NCI-H2029 (cell line): ENCODE measurements at regions not wholly inside any gene's neighbourhood (a gene's known extent, or its start where the extent isn't known, plus 50 kb on each side); places are given as distances from the start of the nearest gene placed in this dataset.

Source experiments
- DNase-seq: peaks from one replicate; lab custom pipeline; 2025; lab: John Stamatoyannopoulos, UW

DNA sequence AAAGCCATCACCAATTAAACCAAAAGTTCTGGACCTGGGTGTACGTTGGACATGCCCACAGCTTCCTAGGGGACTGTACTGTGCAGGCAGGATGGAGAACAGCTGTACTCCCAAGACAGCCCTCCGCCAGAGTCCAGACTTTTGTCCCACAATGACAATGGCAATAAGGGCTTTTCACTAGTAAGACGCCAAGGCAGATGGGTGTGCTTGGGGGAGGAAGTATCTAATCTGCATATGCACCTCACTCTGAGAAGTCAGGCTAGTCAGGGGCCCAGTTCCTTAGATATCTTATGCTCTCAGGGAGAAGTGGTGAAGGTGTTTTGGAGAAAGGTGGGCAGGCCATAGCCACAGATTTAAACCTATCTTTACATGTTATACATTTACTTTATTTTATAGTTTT is 85.1 kb upstream of the USP47 start:
- no peak for DNase-seq

DNA sequence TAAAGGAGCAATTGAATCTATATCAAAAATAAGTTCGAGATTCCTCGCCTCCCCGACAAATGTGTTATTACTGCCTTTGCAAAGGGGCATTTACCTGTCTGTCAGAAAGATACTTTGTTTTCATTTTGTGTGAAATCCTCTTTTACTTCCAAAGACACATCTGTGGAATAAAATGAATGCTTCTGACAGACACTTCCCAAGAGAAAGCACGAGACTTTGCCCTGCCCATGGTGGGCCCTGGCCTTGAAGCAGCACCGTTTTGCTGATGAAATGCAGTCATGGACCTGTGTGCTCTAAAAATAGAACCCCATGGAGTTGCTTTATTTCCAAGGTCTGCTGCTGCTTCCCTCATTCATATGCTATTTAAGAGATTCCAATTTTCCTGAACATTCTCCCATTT is 85.9 kb upstream of the USP47 start:
- DNase-seq, result no peak

DNA sequence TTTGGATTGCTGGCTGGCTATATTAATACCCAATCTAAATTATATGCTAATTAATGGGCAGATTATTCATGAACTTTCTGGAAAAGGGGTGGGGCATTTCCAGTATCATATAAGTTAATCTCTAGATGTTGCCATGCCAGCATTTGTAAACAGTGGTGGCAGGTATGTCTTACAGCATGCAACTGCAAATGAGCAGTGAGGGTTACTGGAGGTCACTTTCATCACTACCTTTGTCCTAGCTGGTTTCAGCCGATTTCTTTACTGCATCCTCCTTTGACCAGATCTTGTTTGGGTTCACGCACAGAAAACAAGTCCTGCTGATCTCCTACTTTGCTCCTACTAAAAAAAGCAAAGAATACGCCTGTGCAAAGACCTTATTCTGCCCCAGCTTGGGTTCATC is 89.1 kb upstream of the USP47 start:
- DNase-seq, result no peak

DNA sequence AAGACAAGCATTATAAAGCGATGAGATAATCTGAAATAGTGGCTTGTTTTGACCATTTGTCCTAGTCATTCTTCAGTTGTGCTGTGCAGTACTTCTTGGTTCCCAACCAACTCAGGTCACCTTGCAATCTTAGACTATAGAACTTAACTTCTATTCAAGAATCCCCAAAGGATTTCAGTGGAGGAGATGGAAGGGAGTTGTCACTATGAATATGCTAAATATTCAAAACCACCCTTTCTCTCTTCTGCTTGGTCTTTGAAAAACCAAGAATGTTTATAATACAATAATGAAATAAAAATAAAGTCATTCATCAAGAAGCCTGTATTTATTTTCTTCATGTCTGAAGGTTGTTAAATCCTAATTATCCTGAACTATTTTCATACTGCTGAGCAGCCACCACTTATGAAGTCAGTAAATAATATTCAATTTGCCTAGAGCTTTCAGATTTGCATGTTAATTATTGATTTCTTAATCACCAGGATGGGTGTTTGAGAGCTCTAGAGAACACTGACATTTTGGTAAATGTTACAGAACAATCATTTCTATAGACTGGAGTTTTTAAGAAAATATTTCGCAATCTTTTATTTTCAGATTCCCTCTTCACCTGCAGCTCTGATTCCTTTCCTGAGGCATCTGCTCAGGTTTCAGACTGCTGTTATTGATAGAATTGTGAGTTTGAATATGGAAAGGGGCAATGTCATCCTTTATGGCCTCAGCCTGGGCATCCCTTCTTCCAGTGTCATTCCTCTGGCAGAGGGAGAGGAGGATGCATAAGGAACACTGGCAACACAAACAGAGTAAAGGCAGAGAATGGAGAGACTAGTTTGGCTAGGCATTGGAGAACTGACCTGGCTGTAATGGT is 91.5 kb upstream of the USP47 start:
- DNase-seq, result no peak

DNA sequence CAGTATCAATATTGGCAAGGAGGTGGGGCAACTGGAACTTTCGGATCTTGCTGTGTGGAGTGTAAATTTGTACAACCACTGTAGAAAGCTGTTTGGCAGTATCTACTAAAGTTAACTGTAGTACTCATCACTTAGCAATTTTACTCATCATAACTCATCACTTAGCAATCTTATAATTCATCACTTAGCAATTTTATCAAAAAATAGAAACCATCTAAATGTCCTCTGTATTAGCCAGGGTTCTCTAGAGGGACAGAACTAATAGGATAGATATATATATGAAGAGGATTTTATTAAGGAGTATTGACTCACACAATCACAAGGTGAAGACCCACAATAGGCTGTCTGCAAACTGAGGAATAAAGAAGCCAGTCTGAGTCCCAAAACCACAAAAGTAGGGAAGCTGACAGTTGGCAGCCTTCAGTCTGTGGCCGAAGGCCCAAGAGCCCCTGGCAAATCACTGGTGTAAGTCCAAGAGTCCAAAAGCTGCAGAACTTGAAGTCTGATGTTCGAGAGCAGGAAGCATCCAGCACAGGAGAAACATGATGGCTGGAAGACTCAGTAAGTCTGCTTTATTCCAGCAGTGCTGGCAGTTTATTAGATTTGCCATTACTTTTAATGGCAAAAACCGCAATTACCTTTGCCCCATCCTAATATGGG is 92.9 kb upstream of the USP47 start:
- no peak for DNase-seq

DNA sequence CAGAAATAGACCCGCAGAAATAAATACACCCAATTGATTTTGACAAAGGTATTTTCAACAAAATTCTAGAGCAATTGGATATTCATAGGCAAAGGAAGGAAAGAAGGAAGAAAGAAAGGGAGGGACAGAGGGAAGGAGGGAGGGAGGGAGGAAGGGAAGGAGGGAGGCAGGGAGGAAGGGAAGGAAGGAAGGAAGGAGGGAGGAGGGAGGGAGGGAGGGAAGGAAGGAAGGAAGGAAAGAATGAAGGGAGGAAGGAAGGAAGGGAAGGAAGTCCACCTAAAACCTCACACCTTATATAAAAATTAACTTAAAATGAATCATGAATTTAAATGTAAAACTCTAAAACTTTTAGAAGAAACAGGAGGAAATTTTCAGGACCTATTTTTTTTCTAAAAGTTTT is 94.2 kb upstream of the USP47 start:
- DNase-seq, result no peak

DNA sequence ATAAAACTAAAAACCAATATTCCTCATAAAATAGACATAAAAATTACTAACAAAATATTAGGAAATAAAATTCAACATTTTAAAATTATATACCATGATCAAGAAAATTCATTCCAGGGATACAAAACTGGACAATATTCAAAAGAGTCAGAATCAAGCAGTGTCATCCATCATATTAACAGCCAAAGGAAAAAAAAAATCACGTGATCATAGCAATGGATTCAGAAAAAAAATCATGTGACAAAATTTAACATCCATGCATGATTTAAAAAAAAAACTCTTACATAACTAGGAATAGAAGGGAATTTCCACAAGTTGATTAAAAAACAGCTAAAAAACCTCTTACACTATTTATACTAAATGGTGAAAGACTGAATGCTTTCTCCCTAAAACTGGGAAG is 95.3 kb upstream of the USP47 start:
- DNase-seq, result no peak

GRCh38 chr11:11743216-11743615 is 98.6 kb upstream of the USP47 start:
- DNase-seq, result no peak

DNA sequence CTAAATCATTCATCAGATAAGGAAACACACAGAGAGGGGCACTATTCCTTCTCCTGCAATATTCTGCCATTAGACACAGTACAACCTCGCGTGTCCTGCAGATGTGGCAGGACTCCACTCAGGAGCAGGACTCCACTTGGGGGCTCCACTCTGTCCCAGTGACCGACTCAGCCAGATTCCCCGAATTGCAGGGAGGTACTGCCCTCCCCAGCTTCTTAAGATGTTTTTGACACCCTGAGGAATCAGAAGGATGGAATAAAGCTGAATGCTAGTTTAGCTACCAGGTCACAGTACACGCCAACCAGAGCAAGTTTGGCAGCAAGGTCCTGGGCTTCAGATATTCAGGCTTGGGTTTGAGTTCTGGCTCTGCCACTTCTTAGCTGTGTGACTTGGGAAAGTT is 99.3 kb upstream of the USP47 start:
- no peak for DNase-seq

DNA sequence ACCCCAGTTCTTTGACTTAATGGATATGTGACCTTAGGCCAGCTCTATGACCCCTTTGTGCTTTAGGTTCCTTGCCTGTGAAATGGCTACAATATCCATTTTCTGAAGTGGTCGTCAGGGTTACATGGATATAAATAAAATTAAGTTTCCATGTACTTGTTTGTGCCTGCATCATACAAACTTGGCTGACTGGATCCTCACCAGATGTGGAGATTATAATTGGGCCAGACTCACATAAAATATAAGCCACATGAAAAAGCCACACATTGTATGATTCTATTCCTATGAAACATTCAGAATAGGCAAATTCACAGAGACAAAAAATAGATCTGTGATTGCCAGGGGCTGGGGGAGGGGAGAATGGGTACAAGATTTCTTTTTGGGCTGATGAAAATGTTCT is 100.9 kb upstream of the USP47 start:
- no peak for DNase-seq

- DNase-seq, result no peak
Observed at GRCh38 chr11:11740073-11740702, 101.6 kb upstream of the USP47 start.

DNA sequence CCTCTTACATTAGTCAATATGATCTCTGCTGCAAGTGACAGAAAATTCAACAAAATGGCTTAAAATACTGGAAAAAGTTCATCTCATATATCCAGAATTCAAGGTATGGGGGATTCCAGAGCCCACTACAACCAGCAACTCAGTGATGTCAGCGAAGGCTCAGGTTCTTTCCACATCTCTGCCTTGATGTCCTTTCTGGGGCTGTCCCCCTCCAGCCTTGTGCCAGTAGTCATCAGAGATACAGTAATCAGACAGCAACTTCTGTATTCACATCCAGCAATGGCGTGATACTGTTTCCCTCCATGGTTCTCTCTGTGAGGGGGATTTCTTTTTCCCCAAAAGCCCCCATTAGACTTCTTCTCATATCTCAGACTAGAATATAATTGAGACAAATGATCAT is 103.4 kb upstream of the USP47 start:
- DNase-seq, result no peak

DNA sequence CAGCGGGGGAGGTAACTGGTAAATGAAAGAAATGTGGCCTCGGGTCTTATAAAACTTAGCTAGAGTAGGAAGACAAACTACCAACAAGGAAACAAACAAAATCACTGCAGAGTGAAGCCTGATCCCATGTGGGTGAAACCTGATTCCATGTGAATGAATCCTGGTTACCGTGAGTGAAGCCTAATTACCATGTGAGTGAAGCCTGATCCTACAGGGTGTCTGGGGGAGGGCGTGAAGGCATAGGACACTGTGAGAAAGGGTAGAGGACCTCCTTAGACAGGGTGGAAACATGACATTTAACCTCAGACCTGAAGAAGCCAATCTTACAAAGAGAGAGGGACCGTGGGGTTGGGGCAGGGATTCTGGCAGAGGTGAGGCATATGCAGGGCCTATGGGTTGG is 106.2 kb upstream of the USP47 start:
- no peak for DNase-seq

GRCh38 chr11:11733246-11733747 is 108.5 kb upstream of the USP47 start:
- no peak for DNase-seq

GRCh38 chr11:11732116-11732515 is 109.7 kb upstream of the USP47 start:
- DNase-seq, result no peak

GRCh38 chr11:11731311-11732083 is 109.7 kb upstream of the GALNT18 start:
- peak; percentile 38 for DNase-seq

DNA sequence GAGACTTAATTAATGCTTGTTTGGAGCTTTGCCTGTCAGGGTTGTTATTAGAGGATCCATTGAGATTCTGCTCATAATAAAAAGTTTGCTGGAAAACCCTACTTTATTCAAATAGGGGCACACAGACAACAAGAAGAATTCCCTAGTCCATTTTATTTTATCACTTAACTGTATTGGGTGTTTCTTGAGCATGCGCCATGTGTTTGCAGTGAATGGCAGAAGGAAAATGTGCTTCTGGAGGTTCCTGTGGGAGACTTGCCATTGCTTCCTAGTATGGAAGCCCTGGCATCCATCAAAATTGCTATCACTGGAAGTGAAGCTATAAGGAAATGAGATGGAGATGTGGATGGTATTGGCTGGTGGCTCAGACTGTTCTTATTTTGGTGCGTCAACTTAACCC is 106.6 kb upstream of the GALNT18 start:
- DNase-seq, result no peak

DNA sequence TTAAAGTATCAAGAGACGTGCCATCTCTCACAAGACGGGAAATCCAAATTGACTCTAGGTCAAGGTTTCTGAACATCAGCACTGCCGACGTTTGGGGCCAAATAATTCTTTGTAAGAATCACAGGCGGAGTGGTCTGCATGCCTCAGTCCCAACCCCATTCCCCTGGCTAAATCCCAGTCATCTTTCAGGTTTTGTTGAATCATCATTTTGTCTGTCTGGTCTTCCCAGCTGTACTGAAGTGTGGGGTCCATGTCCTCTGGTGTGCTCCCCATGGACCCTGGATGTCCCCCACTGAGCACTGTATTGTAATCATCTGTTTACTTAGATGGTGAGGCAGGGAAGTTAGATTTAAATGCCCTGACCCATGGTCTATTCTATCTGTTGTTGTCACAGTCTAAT is 103.6 kb upstream of the GALNT18 start:
- no peak for DNase-seq

- no peak for DNase-seq
Observed at GRCh38 chr11:11724994-11725393, 103.2 kb upstream of the GALNT18 start.

DNA sequence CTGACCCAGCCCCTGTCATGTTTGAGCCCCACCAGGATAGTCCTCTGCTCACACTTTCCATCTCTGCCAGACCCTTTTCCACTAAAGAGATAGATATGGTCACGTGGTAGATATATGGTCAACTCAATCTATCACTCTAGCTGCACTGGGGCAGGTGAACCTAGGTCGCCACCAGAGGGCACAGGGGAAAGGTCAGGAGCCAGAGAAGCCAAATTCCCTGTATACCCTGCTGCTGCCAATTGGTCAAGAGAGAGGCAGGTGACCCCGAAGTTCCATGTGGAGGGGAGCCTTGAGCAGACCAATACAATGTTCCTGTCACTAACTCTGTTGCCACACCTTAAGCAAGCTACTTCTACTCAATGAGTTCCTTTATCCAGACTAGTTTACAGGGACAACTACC is 101.1 kb upstream of the GALNT18 start:
- DNase-seq, result no peak

DNA sequence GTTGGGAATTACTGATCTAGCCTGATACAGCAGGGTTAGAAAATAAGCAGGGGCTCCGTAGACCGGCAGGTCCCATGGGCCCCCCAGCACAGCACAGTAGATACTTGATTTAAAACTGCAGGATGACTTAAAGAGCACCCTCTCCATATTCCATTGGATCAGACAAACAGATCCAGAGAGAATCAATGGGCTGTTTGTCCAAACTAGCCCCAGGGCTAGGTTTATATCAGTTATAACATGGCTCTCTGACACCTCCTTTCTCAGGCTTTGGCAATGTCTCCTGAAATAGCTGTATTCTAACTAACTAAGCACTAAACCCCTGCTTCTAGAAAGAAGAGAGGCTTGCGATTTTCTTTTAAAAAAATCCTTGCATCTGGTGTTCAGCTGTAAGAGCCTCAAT is 100.4 kb upstream of the GALNT18 start:
- no peak for DNase-seq

- no peak for DNase-seq
Observed at GRCh38 chr11:11718511-11718910, 96.7 kb upstream of the GALNT18 start.
